ENCODE measurements at regions not wholly inside any gene's neighbourhood (a gene's known extent, or its start where the extent isn't known, plus 50 kb on each side); places are given as distances from the start of the nearest gene placed in this dataset.
"Not testable (repeated sequence)": the region's sequence is repeated elsewhere in the genome, so short reads cannot be mapped to it uniquely, and the experiment has no call there.

GRCh38 chr6:113662093-113662665, 195.0 kb upstream of the MARCKS start:
- DNase-seq (ENCODE audit: low read depth in 2 of 2), result no peak

- DNase-seq (ENCODE audit: low read depth in 2 of 2), result no peak
Measured at GRCh38 chr6:113662688-113663333, 194.3 kb upstream of the MARCKS start.

GRCh38 chr6:113664909-113665308, 192.2 kb upstream of the MARCKS start:
- no peak for DNase-seq (ENCODE audit: low read depth in 2 of 2)

GRCh38 chr6:113668641-113669408, 188.3 kb upstream of the MARCKS start:
- no peak for DNase-seq (ENCODE audit: low read depth in 2 of 2)

- no peak for DNase-seq (ENCODE audit: low read depth in 2 of 2)
Measured at GRCh38 chr6:113669606-113670005, 187.5 kb upstream of the MARCKS start.

GRCh38 chr6:113671421-113671820, 185.7 kb upstream of the MARCKS start:
- no peak for DNase-seq (ENCODE audit: low read depth in 2 of 2)

- DNase-seq (ENCODE audit: low read depth in 2 of 2), result no peak
Measured at GRCh38 chr6:113672491-113673149, 184.5 kb upstream of the MARCKS start.

GRCh38 chr6:113674075-113674474, 183.1 kb upstream of the MARCKS start:
- no peak for DNase-seq (ENCODE audit: low read depth in 2 of 2)

- no peak for DNase-seq (ENCODE audit: low read depth in 2 of 2)
Measured at GRCh38 chr6:113676057-113676456, 181.1 kb upstream of the MARCKS start.

GRCh38 chr6:113676968-113677367, 180.2 kb upstream of the MARCKS start:
- no peak for DNase-seq (ENCODE audit: low read depth in 2 of 2)

- DNase-seq (ENCODE audit: low read depth in 2 of 2), result no peak
Measured at GRCh38 chr6:113679051-113679450, 178.1 kb upstream of the MARCKS start.

- no peak for DNase-seq (ENCODE audit: low read depth in 2 of 2)
Measured at GRCh38 chr6:113680301-113680700, 176.8 kb upstream of the MARCKS start.

- DNase-seq (ENCODE audit: low read depth in 2 of 2), result no peak
Measured at GRCh38 chr6:113683968-113684367, 173.2 kb upstream of the MARCKS start.

GRCh38 chr6:113684382-113684901, 172.7 kb upstream of the MARCKS start:
- no peak for DNase-seq (ENCODE audit: low read depth in 2 of 2)

- DNase-seq (ENCODE audit: low read depth in 2 of 2), result no peak
Measured at GRCh38 chr6:113686049-113686448, 171.1 kb upstream of the MARCKS start.

GRCh38 chr6:113689620-113690019, 167.5 kb upstream of the MARCKS start:
- not testable (repeated sequence) for DNase-seq (ENCODE audit: low read depth in 2 of 2)

- no peak for DNase-seq (ENCODE audit: low read depth in 2 of 2)
Measured at GRCh38 chr6:113690281-113691259, 166.6 kb upstream of the MARCKS start.

- no peak for DNase-seq (ENCODE audit: low read depth in 2 of 2)
Measured at GRCh38 chr6:113691260-113691656, 165.9 kb upstream of the MARCKS start.

GRCh38 chr6:113693851-113694250, 163.3 kb upstream of the MARCKS start:
- DNase-seq (ENCODE audit: low read depth in 2 of 2), result no peak

- DNase-seq (ENCODE audit: low read depth in 2 of 2), result no peak
Measured at GRCh38 chr6:113694278-113695077, 162.7 kb upstream of the MARCKS start.
